ENCODE measurements at regions not wholly inside any gene's neighbourhood (a gene's known extent, or its start where the extent isn't known, plus 50 kb on each side); places are given as distances from the start of the nearest gene placed in this dataset.

DNA sequence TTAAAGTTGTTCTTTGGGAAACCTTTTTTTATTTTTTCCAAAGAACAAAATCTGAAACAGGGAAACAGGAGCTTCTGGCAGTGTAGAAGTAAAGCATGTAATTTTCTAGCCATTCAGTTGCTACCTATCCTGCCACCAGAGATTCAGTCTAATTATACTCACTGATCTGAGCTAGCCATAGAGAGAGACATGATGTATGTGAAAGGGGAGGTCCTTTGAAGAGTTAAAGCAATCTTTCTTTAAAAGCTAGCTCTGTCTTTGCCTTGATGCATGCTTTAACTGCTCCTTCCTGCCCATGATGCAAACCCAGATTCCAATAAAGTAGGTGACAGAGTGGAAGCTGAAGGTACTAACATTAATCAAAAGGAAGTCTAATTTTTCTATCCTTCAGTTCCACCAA is 114.1 kb upstream of the GRIK2 start:
- TF ChIP-seq, protein P1, sequence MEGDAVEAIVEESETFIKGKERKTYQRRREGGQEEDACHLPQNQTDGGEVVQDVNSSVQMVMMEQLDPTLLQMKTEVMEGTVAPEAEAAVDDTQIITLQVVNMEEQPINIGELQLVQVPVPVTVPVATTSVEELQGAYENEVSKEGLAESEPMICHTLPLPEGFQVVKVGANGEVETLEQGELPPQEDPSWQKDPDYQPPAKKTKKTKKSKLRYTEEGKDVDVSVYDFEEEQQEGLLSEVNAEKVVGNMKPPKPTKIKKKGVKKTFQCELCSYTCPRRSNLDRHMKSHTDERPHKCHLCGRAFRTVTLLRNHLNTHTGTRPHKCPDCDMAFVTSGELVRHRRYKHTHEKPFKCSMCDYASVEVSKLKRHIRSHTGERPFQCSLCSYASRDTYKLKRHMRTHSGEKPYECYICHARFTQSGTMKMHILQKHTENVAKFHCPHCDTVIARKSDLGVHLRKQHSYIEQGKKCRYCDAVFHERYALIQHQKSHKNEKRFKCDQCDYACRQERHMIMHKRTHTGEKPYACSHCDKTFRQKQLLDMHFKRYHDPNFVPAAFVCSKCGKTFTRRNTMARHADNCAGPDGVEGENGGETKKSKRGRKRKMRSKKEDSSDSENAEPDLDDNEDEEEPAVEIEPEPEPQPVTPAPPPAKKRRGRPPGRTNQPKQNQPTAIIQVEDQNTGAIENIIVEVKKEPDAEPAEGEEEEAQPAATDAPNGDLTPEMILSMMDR (IDR thresholded peaks at IDR 0.05), result no peak
- TF ChIP-seq POLR2A (IDR thresholded peaks at IDR 0.05), result no peak
